ENCODE measurements at regions not wholly inside any gene's neighbourhood (a gene's known extent, or its start where the extent isn't known, plus 50 kb on each side); places are given as distances from the start of the nearest gene placed in this dataset.

DNA sequence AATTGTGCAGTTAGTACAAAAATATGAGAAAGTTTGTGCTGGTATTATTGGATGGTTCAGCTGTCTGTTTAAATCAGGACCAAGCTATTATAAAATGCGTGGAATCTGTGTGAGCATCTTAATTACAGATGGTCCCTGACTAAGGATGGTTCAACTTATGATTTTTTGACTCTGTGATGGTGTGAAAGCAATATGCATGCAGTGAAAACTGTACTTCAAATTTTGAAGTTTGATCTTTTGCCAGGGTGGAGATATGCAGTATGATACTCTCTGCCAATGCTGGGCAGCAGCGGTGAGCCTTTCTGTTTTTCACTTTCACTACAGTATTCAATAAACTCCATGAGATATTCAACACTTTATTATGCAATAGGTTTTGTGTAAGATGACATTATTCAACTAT is 189.3 kb downstream of the CHST1 start:
- DNase-seq (ENCODE audit: low spot score) = no peak

- no peak for DNase-seq (ENCODE audit: low spot score)
These were observed 189.0 kb upstream of the SYT13 start for GRCh38 chr11:45475173-45475572.

GRCh38 chr11:45473341-45473895 is 187.3 kb upstream of the SYT13 start:
- DNase-seq (ENCODE audit: low spot score) = no peak

DNA sequence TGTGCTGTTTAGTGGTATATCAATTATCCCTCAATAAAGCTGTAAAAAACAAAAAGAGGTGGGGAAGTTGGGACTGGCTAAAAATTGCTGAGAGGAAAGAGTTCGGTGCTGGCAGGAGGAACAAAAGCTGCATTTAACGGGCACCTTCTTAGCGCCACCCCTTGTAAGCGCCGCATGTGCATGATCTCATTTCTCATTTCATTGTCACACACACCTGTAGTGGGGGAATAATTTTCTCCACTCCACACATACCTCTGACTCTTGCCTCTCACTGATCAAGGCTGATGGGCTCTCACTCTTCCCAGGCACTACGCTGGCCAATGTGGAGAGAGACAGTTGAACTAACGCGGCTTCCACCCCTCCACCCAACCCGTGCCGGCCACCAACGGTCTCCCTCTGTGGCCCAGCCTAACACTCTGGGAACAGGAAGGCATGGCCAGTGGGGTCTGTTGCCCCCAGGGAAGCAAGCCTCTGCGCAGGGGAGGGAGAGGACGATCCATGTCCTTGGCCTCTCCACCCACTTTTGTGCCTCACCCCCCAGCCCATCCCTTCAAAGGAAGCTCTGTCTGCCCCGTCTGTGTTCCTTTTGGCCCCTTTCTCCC is 186.7 kb upstream of the SYT13 start:
- DNase-seq (ENCODE audit: low spot score) = no peak

- no peak for DNase-seq (ENCODE audit: low spot score)
These were observed 185.1 kb upstream of the SYT13 start for GRCh38 chr11:45471266-45471665.

DNA sequence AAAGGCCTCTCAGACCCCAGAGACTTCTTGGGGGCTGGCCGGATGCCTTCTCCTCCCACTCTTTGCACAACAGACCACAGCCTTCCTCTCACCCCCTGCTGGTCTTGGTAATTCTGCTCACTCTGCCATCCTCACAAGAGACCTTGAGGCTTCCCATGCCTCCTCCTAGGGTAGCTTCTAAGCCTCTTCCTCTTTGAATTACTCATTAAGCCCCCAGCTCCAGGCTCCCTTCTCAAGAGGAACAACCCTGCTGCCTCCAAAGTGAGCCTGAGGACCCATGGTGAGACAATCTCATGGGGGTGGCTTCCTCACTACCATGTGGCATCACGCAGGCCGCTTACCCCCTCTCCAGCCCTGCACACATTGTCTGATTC is 184.6 kb upstream of the SYT13 start:
- DNase-seq (ENCODE audit: low spot score) = no peak

DNA sequence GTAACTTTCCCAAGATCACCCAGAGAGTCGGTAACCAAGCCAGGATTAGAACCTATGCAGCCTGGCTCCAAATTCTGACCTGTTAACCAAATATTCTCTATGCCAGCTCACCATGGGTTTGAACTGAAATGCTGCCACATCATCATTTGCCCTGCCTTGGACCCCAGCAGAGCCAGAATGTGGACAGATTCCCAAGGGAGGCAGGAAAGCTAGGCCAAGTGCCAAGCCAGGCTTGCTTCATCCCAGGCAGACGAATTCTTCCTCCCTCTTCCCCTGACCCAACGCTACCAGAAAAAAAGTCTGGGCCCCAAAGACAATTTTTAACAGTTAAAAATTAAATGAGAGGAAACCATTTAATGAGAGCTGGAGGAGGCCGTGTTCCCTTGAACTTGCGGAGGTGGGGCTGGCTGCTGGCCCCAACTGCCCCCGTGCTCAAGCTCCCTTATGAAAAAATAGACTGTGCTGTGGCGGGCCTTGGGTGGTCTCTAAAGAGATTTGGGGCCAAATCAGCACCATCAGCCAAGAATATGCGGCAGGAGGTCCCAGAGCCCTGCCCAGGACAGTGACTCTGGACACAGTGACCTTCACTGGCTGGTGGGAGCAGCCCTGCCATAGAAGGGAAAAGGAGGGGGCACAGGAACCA is 184.1 kb upstream of the SYT13 start:
- DNase-seq (ENCODE audit: low spot score) = peak; percentile 60

DNA sequence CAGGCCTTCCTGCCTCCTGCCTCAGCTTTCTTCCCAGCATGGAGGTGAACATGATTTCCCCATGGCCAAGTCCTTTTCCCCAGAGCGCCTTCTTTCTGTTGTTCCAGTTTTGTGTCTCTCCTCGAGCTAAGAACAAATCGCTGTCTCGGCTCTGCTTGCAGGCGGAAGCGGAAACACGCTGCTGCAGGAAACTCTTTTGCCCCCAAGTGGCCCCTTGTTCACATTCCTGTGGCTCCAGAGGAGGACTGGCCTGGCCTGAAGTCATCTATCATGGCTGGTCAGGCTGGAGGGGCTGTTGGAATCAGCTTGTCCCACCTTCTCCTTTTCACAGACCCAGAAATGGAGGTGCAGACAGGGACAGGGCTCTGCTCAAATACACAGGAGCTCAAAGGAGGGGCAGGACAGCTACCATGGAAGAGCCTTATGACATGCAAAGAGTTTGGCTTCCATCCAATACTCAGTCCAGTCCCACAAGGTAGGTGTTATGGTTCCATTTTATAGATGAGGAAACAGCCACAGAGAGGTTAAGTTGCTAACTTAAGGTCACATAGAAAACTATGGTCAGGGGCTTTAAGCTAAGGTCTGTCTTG is 182.2 kb upstream of the SYT13 start:
- DNase-seq (ENCODE audit: low spot score) = peak; percentile 81

DNA sequence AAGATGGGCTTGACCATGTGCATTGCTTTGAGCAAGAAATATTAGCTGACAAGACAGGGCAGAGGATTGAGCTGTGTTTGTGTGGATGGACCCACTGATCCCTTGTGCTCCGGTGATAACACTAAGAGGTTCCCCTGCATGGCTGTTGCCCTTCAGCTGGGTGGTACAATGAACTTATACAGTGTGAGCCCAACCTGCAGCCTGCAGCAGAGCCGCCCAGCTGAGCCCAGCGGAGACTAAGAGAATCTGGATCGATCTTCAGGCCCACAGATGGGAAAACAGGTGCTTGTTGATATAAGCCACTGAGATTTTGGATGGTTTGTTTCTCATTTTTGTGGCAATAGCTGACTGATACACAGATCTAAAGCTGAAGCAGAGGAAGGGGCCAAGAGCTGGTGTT is 177.4 kb upstream of the SYT13 start:
- no peak for DNase-seq (ENCODE audit: low spot score)

GRCh38 chr11:45461514-45461913 is 175.4 kb upstream of the SYT13 start:
- no peak for DNase-seq (ENCODE audit: low spot score)

- DNase-seq (ENCODE audit: low spot score) = no peak
These were observed 173.3 kb upstream of the SYT13 start for GRCh38 chr11:45459491-45459890.

- no peak for DNase-seq (ENCODE audit: low spot score)
These were observed 172.1 kb upstream of the SYT13 start for GRCh38 chr11:45458269-45458668.

DNA sequence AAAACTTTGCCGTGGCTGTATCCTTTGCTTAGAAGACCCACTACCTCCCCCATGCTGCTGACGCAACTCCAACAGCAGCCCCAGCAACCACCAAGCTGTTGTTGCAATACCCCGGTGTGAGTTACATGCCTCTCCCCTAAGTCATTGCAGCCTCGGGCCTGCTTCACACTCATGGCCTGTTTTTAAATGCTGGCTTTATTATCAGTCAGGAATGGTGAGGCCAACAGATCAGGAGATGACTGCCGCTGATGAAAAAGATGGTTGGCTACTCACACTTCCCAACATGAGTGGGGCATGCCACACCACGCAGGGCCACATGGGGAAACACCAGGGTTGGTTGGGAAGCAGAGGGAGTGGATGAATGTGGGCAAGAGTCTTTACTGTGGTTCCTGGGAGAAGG is 171.5 kb upstream of the SYT13 start:
- no peak for DNase-seq (ENCODE audit: low spot score)

DNA sequence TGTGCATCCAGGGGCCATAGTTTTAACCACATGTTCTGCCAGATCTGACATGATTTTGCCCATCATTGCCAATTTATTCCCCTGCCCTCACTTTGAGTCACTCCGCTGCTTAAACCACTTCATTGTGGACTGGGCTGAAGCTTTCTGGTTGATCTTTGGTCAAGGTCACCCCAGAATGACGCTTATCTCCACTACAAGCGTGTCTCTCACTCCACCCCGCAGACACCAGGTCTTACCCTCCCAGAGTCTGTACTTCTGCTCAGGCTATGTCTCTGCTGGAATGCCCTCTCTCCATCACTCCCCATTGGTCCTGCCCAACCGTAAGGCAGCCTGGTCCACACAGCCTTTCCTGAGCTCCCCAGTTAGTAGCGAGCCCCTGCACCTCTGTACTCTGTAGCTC is 170.5 kb upstream of the SYT13 start:
- DNase-seq (ENCODE audit: low spot score) = no peak

- DNase-seq (ENCODE audit: low spot score) = peak; percentile 45
These were observed 169.4 kb upstream of the SYT13 start for GRCh38 chr11:45455536-45455935.

GRCh38 chr11:45454917-45455401 is 168.8 kb upstream of the SYT13 start:
- no peak for DNase-seq (ENCODE audit: low spot score)

DNA sequence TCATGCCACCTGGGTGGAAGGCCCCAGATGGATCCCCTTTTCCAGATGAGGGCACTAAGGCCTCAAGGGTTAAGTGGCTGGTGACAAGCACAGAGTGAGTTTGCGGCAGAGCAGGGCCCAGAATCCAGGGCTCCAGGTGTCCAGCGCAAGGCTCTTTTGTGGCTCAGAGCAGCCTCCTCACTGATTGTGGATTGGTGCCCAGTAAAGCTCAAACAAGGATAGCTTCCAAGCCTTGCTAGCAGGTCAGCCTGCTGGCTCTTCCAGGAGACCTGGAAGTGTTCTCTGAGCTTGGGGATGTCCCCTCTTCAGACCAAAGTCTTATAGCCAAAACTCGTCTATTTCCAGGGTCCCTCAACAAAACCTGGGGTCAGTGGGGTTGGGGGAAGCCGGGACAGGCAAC is 167.6 kb upstream of the SYT13 start:
- no peak for DNase-seq (ENCODE audit: low spot score)

GRCh38 chr11:45451766-45452440 is 165.8 kb upstream of the SYT13 start:
- DNase-seq (ENCODE audit: low spot score) = peak; percentile 71

- DNase-seq (ENCODE audit: low spot score) = no peak
These were observed 164.0 kb upstream of the SYT13 start for GRCh38 chr11:45450189-45450588.

DNA sequence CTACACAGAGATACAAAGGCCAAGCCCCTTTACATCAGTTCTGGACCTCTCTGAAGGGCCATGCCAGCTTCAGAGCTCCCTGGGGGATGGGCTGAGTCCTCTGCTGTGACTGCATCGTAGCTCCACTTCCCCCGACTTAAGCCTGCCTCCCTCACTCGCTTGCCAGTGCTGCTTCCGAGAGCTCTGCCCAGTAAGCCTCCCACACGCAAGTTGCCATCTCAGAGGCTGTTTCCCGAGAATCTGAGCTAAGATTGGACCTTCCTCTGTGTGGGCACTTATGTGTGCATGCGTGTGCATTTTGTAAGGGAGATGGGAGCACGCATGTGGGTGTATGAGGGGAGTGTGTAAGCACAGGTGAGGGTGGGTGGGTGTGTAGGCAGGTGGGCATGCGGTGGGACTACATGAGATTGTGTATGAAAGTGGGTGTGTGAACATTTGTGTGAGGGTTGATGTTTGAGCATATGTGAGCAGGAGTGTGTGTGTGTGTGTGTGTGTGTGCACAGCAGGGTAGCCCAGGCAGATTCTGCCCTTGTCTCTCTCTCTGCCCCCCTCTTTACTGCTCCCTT is 163.0 kb upstream of the SYT13 start:
- no peak for DNase-seq (ENCODE audit: low spot score)

GRCh38 chr11:45448561-45448960 is 162.4 kb upstream of the SYT13 start:
- DNase-seq (ENCODE audit: low spot score) = no peak

- DNase-seq (ENCODE audit: low spot score) = no peak
These were observed 160.9 kb upstream of the SYT13 start for GRCh38 chr11:45446998-45447397.
